ENCODE measurements at regions not wholly inside any gene's neighbourhood (a gene's known extent, or its start where the extent isn't known, plus 50 kb on each side); places are given as distances from the start of the nearest gene placed in this dataset.
"Not testable (repeated sequence)": the region's sequence is repeated elsewhere in the genome, so short reads cannot be mapped to it uniquely, and the experiment has no call there.

DNA sequence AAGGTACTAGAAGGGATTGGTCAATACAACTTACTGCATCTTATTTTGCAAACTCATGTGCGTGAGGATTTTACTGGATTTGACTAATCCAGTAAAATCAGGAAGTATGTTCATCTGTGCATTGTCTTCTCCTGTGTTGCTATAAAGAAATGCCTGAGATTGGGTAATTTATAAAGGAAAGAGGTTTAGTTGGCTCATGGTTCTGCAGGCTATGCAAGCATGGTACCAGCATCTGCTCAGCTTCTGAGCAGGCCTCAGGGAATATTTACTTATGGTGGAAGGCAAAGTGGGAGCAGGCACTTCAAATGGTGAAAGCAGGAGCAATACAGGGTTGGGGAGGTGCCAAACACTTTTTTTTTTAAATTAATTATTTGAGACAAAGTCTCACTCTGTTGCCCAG, 2199.5 kb upstream of the WWC1 start:
- no peak for DNase-seq

GRCh38 chr5:166093312-166093711, 2198.1 kb upstream of the WWC1 start:
- no peak for DNase-seq

- DNase-seq = no peak
Measured at GRCh38 chr5:166102947-166103346, 2188.5 kb upstream of the WWC1 start.

GRCh38 chr5:166111021-166111420, 2180.4 kb upstream of the WWC1 start:
- DNase-seq = no peak

GRCh38 chr5:166117072-166118066, 2174.1 kb upstream of the WWC1 start:
- DNase-seq = no peak

DNA sequence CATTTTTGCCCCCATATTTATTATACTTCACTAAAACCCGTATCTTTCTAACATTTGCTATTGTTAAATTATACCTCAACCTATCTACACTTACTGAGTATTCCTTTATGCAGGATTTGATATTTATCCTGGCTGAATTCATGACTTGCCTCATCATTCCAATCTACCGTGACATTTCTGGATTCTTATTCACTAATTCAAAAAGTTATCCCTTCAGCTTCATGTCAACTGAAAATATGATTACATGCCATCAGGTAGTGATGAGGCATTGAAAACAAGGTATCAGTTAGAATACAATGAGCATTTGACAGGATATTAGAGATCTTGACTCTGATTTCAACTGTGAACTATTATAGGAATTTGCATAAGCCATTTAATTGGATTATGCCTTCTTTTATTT, 2171.9 kb upstream of the WWC1 start:
- no peak for DNase-seq

GRCh38 chr5:166123717-166124116, 2167.7 kb upstream of the WWC1 start:
- no peak for DNase-seq

DNA sequence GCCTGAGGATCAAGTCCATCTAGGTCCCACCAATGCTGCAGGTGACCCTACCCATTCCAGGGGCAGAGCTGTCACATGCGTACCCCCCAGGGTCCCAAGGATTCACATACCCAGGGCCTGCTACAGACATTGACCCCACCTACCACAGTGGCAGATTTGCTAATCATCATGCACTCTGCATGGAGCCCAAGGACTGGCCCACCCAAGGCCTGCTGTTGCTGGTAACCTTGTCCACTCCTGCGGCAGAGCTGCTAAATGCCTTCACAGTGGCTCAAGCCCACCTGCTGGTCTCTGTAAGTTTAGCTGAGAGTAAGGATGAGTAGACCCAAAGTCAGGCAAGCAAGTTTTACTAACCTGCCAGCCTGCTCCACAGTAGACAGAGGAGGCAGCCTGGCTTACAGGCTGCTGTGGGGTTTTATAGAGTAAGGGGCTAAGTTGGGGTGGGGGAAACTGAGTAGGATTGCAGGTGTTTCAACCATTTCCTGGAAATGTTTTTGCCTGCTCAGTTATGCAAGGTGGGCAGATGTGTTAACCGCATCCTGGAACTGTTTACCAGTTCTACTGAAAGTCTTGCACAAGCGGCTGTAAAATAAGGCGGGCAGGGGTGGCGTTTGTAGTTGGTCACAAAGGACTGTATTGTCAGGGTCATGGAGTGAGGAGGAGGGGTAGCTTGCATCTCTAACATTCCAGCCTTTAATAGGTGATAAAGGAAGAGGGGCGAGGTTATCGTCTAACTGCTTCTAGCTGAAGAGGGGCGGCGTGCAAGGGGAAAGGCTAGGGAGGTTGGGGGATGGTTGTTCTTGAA, 2163.5 kb upstream of the WWC1 start:
- no peak for DNase-seq

DNA sequence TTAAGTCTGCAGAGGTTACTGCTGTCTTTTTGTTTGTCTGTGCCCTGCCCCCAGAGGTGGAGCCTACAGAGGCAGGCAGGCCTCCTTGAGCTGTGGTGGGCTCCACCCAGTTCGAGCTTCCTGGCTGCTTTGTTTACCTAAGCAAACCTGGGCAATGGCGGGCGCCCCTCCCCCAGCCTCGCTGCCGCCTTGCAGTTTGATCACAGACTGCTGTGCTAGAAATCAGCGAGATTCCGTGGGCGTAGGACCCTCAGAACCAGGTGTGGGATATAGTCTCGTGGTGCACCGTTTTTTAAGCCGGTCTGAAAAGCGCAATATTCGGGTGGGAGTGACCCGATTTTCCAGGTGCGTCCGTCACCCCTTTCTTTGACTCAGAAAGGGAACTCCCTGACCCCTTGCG, 2146.3 kb upstream of the WWC1 start:
- not testable (repeated sequence) for DNase-seq

- no peak for DNase-seq
Measured at GRCh38 chr5:166163996-166164610, 2127.3 kb upstream of the WWC1 start.

DNA sequence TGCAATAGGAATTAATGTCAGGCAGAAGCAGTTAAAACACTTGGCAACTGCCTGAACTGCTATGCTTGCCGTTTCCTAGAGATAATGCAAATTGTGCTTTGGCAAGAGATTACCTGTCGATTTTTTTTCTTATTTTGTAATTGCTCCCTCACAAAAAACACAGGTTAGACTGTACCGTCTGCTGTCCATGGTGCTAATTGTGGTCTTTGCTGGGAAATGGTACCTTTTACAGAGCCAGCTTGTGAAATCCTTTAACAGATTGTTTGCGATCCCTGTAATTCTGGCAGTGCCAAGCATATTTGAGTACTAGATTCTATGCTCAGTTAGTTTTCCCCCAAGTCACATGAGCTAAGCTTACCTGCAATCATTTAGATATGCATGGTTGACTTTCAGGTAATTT, 2125.8 kb upstream of the WWC1 start:
- no peak for DNase-seq

- DNase-seq = no peak
Measured at GRCh38 chr5:166166071-166166470, 2125.4 kb upstream of the WWC1 start.

DNA sequence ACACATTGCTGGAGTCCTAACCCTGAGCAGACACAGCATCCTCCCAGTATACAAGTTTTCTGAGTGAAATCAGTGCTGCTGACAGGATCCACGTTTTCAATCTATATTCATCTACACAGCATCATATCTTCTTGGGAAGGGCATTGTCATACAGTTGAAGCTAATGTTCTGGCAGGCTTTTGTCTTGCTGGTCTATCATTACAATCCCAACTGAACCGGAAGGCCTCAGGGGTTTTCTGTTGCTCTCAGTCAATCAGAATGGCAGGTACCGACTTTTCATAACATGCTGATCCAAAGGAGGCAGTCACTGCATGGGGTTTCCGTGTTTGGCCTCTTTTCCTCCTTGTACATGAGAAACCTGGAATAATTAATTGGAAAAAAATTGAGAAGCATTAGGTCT, 2118.8 kb upstream of the WWC1 start:
- no peak for DNase-seq

DNA sequence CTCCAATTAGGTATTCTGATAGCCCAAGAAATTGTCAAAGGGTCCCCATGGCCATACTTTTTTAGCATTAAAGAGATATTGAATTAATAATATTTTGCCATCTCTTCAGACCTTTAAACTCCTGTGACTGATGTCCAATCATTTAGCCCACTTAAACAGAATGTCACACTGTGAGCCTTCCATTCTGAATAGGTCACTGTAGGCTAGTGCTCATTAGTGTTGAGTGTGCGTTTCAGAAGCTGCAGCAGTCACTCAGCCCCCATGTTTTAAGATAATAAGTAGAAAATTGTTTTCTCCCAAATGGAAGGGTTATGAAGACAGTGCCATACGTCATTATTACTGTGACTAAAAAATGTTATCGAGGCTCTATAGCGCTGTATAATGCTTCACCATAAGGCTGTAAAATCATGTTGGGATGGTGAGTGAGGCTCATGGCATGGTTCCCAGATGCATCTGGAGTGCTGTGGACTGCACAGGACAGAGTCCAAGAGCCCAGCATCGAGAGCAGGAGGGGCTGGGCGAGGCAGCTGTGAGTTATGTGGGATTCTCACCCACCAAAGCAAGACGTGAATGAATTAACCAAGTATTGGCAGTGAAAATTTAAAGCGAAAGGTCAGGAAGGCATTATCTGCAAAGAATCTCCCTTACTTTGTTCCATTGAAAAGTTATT, 2112.9 kb upstream of the WWC1 start:
- DNase-seq = peak in 5 of 56 donors; percentile 0 to 10 (median 1)

- no peak for DNase-seq
Measured at GRCh38 chr5:166185185-166185584, 2106.3 kb upstream of the WWC1 start.

DNA sequence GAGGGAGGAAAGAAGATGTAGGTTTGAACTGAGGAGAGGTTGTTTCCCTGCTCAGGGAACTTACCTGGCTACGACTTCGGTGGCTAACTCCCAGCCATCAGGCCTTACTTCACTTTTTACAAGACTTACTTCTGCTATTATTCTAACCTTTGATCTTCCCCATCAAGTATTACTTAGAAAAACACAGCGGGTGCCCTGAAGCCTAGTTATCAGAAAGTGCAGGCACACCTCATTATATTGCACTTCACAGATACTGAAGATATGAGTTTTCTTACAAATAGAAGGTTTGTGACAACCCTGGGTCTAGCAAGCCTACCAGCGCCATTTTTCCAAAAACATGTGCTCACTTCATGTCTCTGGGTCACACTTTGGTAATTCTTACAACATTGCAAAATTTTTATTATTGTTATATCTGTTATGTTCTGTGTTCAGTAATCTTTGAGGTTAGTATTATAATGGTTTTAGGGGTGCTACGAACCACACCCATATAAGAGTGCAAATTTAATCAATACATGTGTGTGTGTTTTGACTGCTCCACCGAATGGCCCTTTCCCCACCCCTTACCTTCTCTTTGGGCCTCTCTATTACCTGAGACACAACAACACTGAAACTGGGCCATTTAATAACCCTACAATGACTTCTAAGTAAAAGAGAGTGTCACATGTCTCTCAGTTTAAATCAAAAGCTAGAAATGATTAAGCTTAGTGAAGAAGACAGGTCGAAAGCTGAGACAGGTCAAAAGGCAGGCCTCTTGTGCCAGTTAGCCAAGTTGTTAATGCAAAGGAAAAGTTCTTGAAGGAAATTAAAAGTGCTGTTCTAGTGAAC, 2102.7 kb upstream of the WWC1 start:
- no peak for DNase-seq

- no peak for DNase-seq
Measured at GRCh38 chr5:166192696-166193095, 2098.7 kb upstream of the WWC1 start.

DNA sequence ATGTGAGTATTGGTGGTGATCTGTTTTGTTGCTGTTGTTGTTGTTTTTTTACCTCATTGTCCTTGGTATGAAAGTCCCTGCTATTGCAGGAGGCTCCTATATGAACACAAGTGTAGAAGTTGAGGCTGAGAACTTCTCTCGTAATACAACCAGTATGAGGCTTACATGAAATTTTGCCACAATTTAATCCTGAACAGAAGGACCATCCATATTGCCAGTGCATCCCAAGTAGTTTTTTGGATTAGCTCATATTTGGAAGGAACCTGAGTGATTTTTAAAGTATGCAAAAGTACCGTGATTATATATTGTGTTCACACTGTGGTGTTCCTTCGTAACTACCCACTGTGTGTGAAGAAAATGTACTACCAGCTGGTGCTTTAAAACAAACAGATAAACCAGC, 2095.5 kb upstream of the WWC1 start:
- DNase-seq = no peak

GRCh38 chr5:166200532-166200931, 2090.9 kb upstream of the WWC1 start:
- DNase-seq = no peak

DNA sequence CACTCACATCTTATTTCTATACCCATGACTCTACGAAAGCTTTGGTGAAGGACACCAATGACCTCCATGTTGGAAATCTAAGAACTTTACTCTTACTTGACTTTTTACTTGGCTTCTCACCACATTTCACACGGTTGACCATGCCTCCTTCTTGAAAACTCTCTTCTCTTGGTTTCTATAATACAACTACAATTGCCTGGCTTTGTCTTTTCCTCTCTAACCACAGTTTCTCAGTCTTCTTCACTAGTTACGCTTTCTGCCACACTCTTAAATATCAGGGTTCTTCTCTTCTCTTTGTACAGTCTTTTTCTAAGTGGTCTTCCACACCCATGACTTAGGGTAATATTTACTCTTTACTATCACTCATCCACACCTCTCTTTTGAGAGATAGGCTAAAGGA, 2079.8 kb upstream of the WWC1 start:
- DNase-seq = no peak

- DNase-seq = no peak
Measured at GRCh38 chr5:166236327-166236726, 2055.1 kb upstream of the WWC1 start.

Measured in amygdala (tissue), 56 donors.